H9 (cell line): ENCODE measurements at regions not wholly inside any gene's neighbourhood (a gene's known extent, or its start where the extent isn't known, plus 50 kb on each side); places are given as distances from the start of the nearest gene placed in this dataset.
"Not testable (repeated sequence)": the region's sequence is repeated elsewhere in the genome, so short reads cannot be mapped to it uniquely, and the experiment has no call there.

Experiments used
- DNase-seq: peaks from one replicate; pipeline ENCODE4 v3.0.0-alpha.2; 2017
- H2AFZ ChIP-seq: one replicate; pipeline ENCODE4 v1.6.1; 2013; ENCODE audit warnings: mild to moderate bottlenecking, low read length, control low read depth, moderate library complexity
- H2AK5ac ChIP-seq: 2 replicates; pipeline ENCODE4 v1.6.1; 2013; ENCODE audit warnings: low read length, control low read depth, mixed read lengths; ENCODE audit not compliant: insufficient read length
- H2BK120ac ChIP-seq: one replicate; pipeline ENCODE4 v1.6.1; 2013; ENCODE audit warnings: low read depth, mild to moderate bottlenecking, low read length, control low read depth, inconsistent platforms; ENCODE audit not compliant: poor library complexity, severe bottlenecking
- H2BK12ac ChIP-seq: 2 replicates; pipeline ENCODE4 v1.6.1; 2013; ENCODE audit warnings: low read length, control low read depth, mixed read lengths, low read depth; ENCODE audit not compliant: insufficient read length
- H2BK15ac ChIP-seq: 2 replicates; pipeline ENCODE4 v1.6.1; 2013; ENCODE audit warnings: low read depth, low read length, control low read depth
- H2BK20ac ChIP-seq: one replicate; pipeline ENCODE4 v1.6.1; 2013; ENCODE audit warnings: low read depth, mild to moderate bottlenecking, low read length, control low read depth, inconsistent platforms; ENCODE audit not compliant: poor library complexity, severe bottlenecking
- H2BK5ac ChIP-seq: 2 replicates; pipeline ENCODE4 v1.6.1; 2013; ENCODE audit warnings: low read length, control low read depth, mixed read lengths; ENCODE audit not compliant: insufficient read length
- H3K14ac ChIP-seq: 2 replicates; pipeline ENCODE4 v1.6.1; 2013; ENCODE audit warnings: low read length, control low read depth; ENCODE audit not compliant: insufficient read depth
- H3K18ac ChIP-seq: 2 replicates; pipeline ENCODE4 v1.6.1; 2013; ENCODE audit warnings: low read depth, mild to moderate bottlenecking, mixed read lengths, low read length, control low read depth; ENCODE audit not compliant: insufficient read length
- H3K23ac ChIP-seq: 2 replicates; pipeline ENCODE4 v1.6.1; 2013; ENCODE audit warnings: low read length, control low read depth, mixed read lengths, low read depth; ENCODE audit not compliant: insufficient read length
- H3K23me2 ChIP-seq: 2 replicates; pipeline ENCODE4 v1.6.1; 2013; ENCODE audit warnings: low read depth, mild to moderate bottlenecking, mixed read lengths, low read length, control low read depth; ENCODE audit not compliant: insufficient read length, poor library complexity, severe bottlenecking
- H3K27ac ChIP-seq: 2 replicates; pipeline ENCODE4 v1.5.1; 2013; ENCODE audit warnings: low read length, control low read depth, mixed read lengths, low read depth; ENCODE audit not compliant: insufficient read length
- H3K27me3 ChIP-seq: 2 replicates; pipeline ENCODE4 v1.6.1; 2013; ENCODE audit warnings: low read length, control low read depth, inconsistent platforms; ENCODE audit not compliant: insufficient read depth
- H3K4ac ChIP-seq: 2 replicates; pipeline ENCODE4 v1.6.1; 2013; ENCODE audit warnings: low read depth, mild to moderate bottlenecking, control low read depth, inconsistent platforms, low read length, moderate library complexity
- H3K4me1 ChIP-seq: 2 replicates; pipeline ENCODE4 v1.6.1; 2013; ENCODE audit warnings: low read length, control low read depth, inconsistent platforms; ENCODE audit not compliant: insufficient read depth
- H3K4me2 ChIP-seq: 2 replicates; pipeline ENCODE4 v1.6.1; 2013; ENCODE audit warnings: low read length, control low read depth, mixed read lengths; ENCODE audit not compliant: insufficient read length, insufficient read depth
- H3K56ac ChIP-seq: 2 replicates; pipeline ENCODE4 v1.6.1; 2013; ENCODE audit warnings: low read depth, mild to moderate bottlenecking, mixed read lengths, low read length, control low read depth; ENCODE audit not compliant: insufficient read length
- H3K79me1 ChIP-seq: 2 replicates; pipeline ENCODE4 v1.6.1; 2013; ENCODE audit warnings: low read depth, mild to moderate bottlenecking, moderate library complexity, low read length, control low read depth, inconsistent platforms; ENCODE audit not compliant: insufficient read depth, poor library complexity, severe bottlenecking
- H3K79me2 ChIP-seq: 2 replicates; pipeline ENCODE4 v1.6.1; 2013; ENCODE audit warnings: low read length, control low read depth, inconsistent platforms; ENCODE audit not compliant: insufficient read depth
- H3K9ac ChIP-seq: 2 replicates; pipeline ENCODE4 v1.6.1; 2013; ENCODE audit warnings: low read length, control low read depth, mixed read lengths; ENCODE audit not compliant: insufficient read length; ENCODE audit errors: extremely low read depth
- H3K9me3 ChIP-seq: one replicate; pipeline ENCODE4 v1.6.1; 2013; ENCODE audit warnings: low read depth, low read length, inconsistent platforms; ENCODE audit not compliant: control insufficient read depth
- H3T11ph ChIP-seq: one replicate; pipeline ENCODE4 v1.6.1; 2013; ENCODE audit warnings: mild to moderate bottlenecking, low read length, control low read depth, inconsistent platforms
- H4K20me1 ChIP-seq: one replicate; pipeline ENCODE4 v1.6.1; 2013; ENCODE audit not compliant: control insufficient read depth, insufficient read length, insufficient read depth
- H4K5ac ChIP-seq: 2 replicates; pipeline ENCODE4 v1.6.1; 2013; ENCODE audit warnings: low read depth, mild to moderate bottlenecking, mixed read lengths, low read length, control low read depth; ENCODE audit not compliant: insufficient read length
- H4K8ac ChIP-seq: replicated peaks from 2 replicates; pipeline ENCODE4 v1.6.1; 2013; ENCODE audit warnings: low read length, control low read depth, mixed read lengths, low read depth; ENCODE audit not compliant: insufficient read length
- H4K91ac ChIP-seq: 2 replicates; pipeline ENCODE4 v1.6.1; 2013; ENCODE audit warnings: low read depth, mild to moderate bottlenecking, moderate library complexity, mixed read lengths, low read length, control low read depth; ENCODE audit not compliant: insufficient read length
- H3K27ac Mint-ChIP-seq, 3 experiments: 2 replicates in 2 of 3; 3 replicates in 1 of 3; pipeline ENCODE4 v1.8.0; 2020 to 2021; ENCODE audit warnings: mixed read lengths in 3 of 3, mild to moderate bottlenecking in 1 of 3, moderate library complexity in 1 of 3
- H3K27me3 Mint-ChIP-seq: 2 replicates; pipeline ENCODE4 v1.8.0; 2021; ENCODE audit warnings: low read depth, mild to moderate bottlenecking, moderate library complexity, mixed read lengths
- H3K36me3 Mint-ChIP-seq, 3 experiments: 2 replicates in 2 of 3; 3 replicates in 1 of 3; pipeline ENCODE4 v1.8.0; 2020 to 2021; ENCODE audit warnings: low read depth in 3 of 3, mixed read lengths in 3 of 3; ENCODE audit not compliant: insufficient read depth in 1 of 3
- H3K4me1 Mint-ChIP-seq, 2 experiments: 2 replicates each; pipeline ENCODE4 v1.8.0; 2020; ENCODE audit warnings: mixed read lengths in 2 of 2
- H3K4me3 Mint-ChIP-seq, 2 experiments: 2 replicates in 1 of 2; 3 replicates in 1 of 2; pipeline ENCODE4 v1.8.0; 2020 to 2021; ENCODE audit warnings: mild to moderate bottlenecking in 2 of 2, mixed read lengths in 2 of 2, moderate library complexity in 1 of 2
- H3K9me3 Mint-ChIP-seq, 2 experiments: 2 replicates in 1 of 2; 3 replicates in 1 of 2; pipeline ENCODE4 v1.8.0; 2020; ENCODE audit warnings: mild to moderate bottlenecking in 2 of 2, mixed read lengths in 2 of 2, moderate library complexity in 1 of 2
- WGBS: extraction: QIAGEN DNeasy Blood & Tissue Kit; methylation state at CpG from one replicate; pipeline ENCODE4 v1.1.7; 2013; ENCODE audit warnings: missing lambda C conversion rate, low lambda C conversion rate, mixed read lengths; ENCODE audit not compliant: insufficient read length; ENCODE audit errors: extremely low coverage; 5-methylcytosine and 5-hydroxymethylcytosine counted together
- TF ChIP-seq, protein P1 (sequence below): fragments of 200-600 bp; sonication (generic); conservative IDR thresholded peaks from 3 replicates; pipeline ENCODE4 v1.8.0; 2021; ENCODE audit warnings: antibody characterized with exemption, mild to moderate bottlenecking

DNA sequence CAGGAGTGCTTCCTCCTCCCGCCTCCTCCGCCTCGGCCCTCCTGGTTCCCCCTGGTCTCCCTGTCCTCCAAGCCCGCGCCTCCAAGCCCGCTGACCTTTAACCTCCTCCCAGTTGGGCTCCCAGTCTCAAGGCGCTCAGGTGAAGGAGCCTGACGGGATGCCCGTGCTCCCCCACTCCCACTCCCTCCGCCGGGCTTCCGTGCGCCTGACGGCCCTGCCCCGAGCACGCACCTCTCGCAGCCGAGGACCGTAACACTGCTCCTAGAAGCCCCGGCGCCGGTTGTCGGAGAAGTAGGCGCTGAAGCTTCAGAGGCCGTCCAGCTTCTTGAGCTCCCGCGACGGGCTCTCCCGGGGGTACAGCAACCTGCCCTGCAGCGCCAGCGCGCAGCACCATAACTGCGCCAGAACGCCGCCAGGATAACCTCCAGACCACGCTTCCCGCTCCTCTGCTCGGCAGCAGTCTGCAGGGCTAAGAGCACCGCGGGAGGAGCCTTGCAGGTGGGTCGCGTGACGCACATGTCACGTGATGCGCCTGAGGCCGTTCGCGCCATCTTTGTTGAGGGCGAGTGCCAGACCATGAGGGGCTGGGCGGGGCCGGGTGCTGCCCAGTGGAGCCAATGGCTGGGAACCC lies 71.0 kb upstream of the ZNF479 start:
- TF ChIP-seq, protein P1, sequence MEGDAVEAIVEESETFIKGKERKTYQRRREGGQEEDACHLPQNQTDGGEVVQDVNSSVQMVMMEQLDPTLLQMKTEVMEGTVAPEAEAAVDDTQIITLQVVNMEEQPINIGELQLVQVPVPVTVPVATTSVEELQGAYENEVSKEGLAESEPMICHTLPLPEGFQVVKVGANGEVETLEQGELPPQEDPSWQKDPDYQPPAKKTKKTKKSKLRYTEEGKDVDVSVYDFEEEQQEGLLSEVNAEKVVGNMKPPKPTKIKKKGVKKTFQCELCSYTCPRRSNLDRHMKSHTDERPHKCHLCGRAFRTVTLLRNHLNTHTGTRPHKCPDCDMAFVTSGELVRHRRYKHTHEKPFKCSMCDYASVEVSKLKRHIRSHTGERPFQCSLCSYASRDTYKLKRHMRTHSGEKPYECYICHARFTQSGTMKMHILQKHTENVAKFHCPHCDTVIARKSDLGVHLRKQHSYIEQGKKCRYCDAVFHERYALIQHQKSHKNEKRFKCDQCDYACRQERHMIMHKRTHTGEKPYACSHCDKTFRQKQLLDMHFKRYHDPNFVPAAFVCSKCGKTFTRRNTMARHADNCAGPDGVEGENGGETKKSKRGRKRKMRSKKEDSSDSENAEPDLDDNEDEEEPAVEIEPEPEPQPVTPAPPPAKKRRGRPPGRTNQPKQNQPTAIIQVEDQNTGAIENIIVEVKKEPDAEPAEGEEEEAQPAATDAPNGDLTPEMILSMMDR: no peak
- Mint-ChIP-seq H3K27ac (no peak overlapping the region), H3K4me3 (no peak overlapping the region), H3K9me3 (peaks cover 65 to 74% of the 10 kb centered on the region in 2 experiments), H3K27me3 (peaks cover 5% of the 10 kb centered on the region), H3K4me1 (no peaks in the 10 kb centered on the region), H3K36me3 (peaks cover 7 to 18% (median 11%) of the 10 kb centered on the region in 3 experiments)
- Histone ChIP-seq H3K27me3 (no peaks in the 10 kb centered on the region), H4K20me1 (no peaks in the 10 kb centered on the region), H3K79me1 (no peaks in the 10 kb centered on the region), H3K79me2 (no peaks in the 10 kb centered on the region), H3K18ac (no peak overlapping the region), H2AFZ (no peak overlapping the region), H4K91ac (no peak overlapping the region), H3K23me2 (peaks cover 3% of the 10 kb centered on the region), H3K9me3 (peaks cover 81% of the 10 kb centered on the region), H2BK120ac (no peak overlapping the region), H3T11ph (no peak overlapping the region), H3K9ac (no peak overlapping the region), H3K23ac (no peak overlapping the region), H3K4me2 (no peak overlapping the region), H3K14ac (no peak overlapping the region), H3K27ac (no peak overlapping the region), H3K4ac (no peak overlapping the region), H2BK12ac (no peak overlapping the region), H2BK15ac (no peak overlapping the region), H2BK20ac (no peak overlapping the region), H4K5ac (no peak overlapping the region), H4K8ac (no peak overlapping the region), H2AK5ac (no peak overlapping the region), H3K56ac (no peak overlapping the region), H2BK5ac (no peak overlapping the region), H3K4me1 (no peaks in the 10 kb centered on the region)
- WGBS: no CpG with 5 or more reads among the region's 51 CpGs
- no peak for DNase-seq

DNA sequence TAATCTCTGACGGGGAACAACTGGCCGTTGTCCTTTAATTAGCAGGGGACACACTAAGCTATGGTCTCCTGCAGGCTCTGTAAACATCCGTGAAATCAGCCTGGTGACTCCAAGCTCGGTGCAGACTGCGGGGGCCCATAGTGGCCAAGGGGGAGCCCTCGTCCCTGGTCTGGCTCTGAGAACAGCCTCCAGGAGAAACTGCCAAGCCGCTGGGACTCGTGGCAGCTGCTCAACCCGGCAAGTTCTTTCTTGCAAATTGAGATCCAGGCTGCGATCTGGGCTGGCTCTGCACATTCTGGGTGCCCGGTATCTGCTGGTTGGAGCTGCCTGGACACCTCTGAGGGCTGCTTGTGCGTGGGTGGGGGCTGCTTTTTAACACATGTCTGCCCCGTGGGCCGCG lies 71.6 kb upstream of the ZNF479 start:
- not testable (repeated sequence) for H3K79me2 ChIP-seq, H3K27ac Mint-ChIP-seq, H3K9ac ChIP-seq, H4K5ac ChIP-seq, H3K4me3 Mint-ChIP-seq, H2AFZ ChIP-seq, H2AK5ac ChIP-seq, H3K4ac ChIP-seq, H3K79me1 ChIP-seq, H3K4me2 ChIP-seq, H3K56ac ChIP-seq, H4K91ac ChIP-seq, H3K27ac ChIP-seq, H3T11ph ChIP-seq, H3K4me1 ChIP-seq, H3K23me2 ChIP-seq, H3K14ac ChIP-seq, H2BK15ac ChIP-seq, H4K8ac ChIP-seq, H2BK5ac ChIP-seq, H2BK20ac ChIP-seq, H3K18ac ChIP-seq, H3K23ac ChIP-seq, H3K4me1 Mint-ChIP-seq, H4K20me1 ChIP-seq, H3K27me3 ChIP-seq, H2BK120ac ChIP-seq, H2BK12ac ChIP-seq, H3K27me3 Mint-ChIP-seq, DNase-seq
- H3K9me3 Mint-ChIP-seq: peaks cover 71 to 80% of the 10 kb centered on the region in 2 experiments
- no CpG with 5 or more reads among the region's 15 CpGs for WGBS
- H3K36me3 Mint-ChIP-seq: peaks cover 8 to 23% (median 14%) of the 10 kb centered on the region in 3 experiments
- peaks cover 87% of the 10 kb centered on the region for H3K9me3 ChIP-seq
